ENCODE measurements at regions not wholly inside any gene's neighbourhood (a gene's known extent, or its start where the extent isn't known, plus 50 kb on each side); places are given as distances from the start of the nearest gene placed in this dataset.

DNA sequence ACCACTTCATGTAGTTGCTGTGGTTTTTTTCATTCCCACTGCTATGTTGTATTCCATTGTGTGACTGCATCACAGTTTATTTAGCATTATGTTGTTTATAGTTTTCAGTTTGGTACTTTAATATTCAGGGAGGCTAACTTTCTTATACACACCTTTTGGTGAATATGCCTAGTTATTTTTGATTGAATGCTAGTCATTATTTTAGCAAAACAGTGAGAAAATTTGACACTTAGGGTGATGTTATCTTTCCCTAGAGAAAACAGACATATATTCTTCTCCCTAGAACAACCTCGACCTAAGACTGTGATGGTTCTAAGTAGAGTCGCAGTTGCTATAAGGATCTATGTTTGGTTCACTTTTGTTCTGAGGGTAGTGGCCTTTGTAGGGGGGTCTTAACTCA lies 120.8 kb upstream of the B3GAT2 start:
- TF ChIP-seq, protein P1, sequence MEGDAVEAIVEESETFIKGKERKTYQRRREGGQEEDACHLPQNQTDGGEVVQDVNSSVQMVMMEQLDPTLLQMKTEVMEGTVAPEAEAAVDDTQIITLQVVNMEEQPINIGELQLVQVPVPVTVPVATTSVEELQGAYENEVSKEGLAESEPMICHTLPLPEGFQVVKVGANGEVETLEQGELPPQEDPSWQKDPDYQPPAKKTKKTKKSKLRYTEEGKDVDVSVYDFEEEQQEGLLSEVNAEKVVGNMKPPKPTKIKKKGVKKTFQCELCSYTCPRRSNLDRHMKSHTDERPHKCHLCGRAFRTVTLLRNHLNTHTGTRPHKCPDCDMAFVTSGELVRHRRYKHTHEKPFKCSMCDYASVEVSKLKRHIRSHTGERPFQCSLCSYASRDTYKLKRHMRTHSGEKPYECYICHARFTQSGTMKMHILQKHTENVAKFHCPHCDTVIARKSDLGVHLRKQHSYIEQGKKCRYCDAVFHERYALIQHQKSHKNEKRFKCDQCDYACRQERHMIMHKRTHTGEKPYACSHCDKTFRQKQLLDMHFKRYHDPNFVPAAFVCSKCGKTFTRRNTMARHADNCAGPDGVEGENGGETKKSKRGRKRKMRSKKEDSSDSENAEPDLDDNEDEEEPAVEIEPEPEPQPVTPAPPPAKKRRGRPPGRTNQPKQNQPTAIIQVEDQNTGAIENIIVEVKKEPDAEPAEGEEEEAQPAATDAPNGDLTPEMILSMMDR (IDR thresholded peaks at IDR 0.05), result no peak
- no peak for TF ChIP-seq POLR2A (IDR thresholded peaks at IDR 0.05)

Measured in uterus (tissue), 2 donors.